ENCODE measurements at regions not wholly inside any gene's neighbourhood (a gene's known extent, or its start where the extent isn't known, plus 50 kb on each side); places are given as distances from the start of the nearest gene placed in this dataset.

- H3K4me1 ChIP-seq: no peaks in the 10 kb centered on the region
- H3K36me3 ChIP-seq: no peaks in the 10 kb centered on the region
- H3K4me3 ChIP-seq: no peak overlapping the region
- intact Hi-C loops (cut with DNase I): no loop called here
- no peak overlapping the region for H3K27ac ChIP-seq
- no peak for TF ChIP-seq CTCF (IDR thresholded peaks at IDR 0.05)
- H3K9me3 ChIP-seq: no peaks in the 10 kb centered on the region
- DNase-seq (ENCODE audit: low spot score in 2 of 2): no peak
- H3K27me3 ChIP-seq: no peaks in the 10 kb centered on the region
These were observed 199.3 kb downstream of the NMUR2 start for GRCh38 chr5:152205804-152206203.

GRCh38 chr5:152202321-152202720, 202.8 kb downstream of the NMUR2 start:
- Histone ChIP-seq H3K4me1 (no peaks in the 10 kb centered on the region), H3K36me3 (no peaks in the 10 kb centered on the region), H3K9me3 (no peaks in the 10 kb centered on the region), H3K4me3 (no peak overlapping the region), H3K27ac (no peak overlapping the region), H3K27me3 (no peaks in the 10 kb centered on the region)
- intact Hi-C loops (cut with DNase I): no loop called here
- no peak for DNase-seq (ENCODE audit: low spot score in 2 of 2)
- TF ChIP-seq CTCF (IDR thresholded peaks at IDR 0.05): no peak

DNA sequence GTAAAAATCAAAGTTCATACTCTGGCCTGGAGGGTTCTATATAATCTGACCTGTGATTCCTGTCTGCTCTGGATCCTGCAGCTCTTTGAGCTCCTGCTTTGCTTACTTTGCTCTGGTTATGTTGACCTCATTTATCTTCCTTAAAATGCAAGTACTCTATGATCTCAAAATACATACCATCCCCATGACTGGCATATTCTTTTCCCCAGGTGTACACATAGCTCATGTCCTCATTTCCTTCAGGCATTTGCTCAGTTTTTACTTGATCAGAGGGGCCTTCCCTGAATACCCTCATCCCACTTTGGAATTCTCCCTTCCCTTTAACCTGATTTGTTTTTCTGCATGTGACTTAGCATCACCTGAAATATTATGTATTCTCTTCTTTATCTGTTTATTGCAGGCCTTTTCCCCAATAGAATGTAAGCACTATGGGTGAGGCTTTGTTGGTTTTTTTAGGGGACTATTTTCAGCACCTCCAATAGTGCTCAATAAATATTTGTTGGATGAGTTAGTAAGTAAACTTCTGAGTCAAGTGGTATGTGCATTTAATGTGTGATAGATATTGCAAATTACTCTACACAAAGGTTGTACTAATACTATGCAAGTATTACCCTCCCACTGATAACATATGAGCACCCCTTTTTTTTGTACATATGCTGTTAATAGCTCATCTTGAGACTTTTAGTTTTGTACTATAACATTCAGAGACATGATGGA, 211.5 kb downstream of the NMUR2 start:
- TF ChIP-seq CTCF (IDR thresholded peaks at IDR 0.05): no peak
- DNase-seq (ENCODE audit: low spot score in 2 of 2): no peak
- Histone ChIP-seq H3K9me3 (no peaks in the 10 kb centered on the region), H3K4me1 (no peaks in the 10 kb centered on the region), H3K27me3 (no peaks in the 10 kb centered on the region), H3K27ac (no peak overlapping the region), H3K4me3 (no peak overlapping the region), H3K36me3 (no peaks in the 10 kb centered on the region)
- intact Hi-C loops (cut with DNase I): no loop called here

- TF ChIP-seq CTCF (IDR thresholded peaks at IDR 0.05): no peak
- Histone ChIP-seq H3K27ac (no peak overlapping the region), H3K36me3 (no peaks in the 10 kb centered on the region), H3K27me3 (no peaks in the 10 kb centered on the region), H3K4me3 (no peak overlapping the region), H3K4me1 (peaks cover 0 to 5% of the 10 kb centered on the region in 2 donors), H3K9me3 (no peaks in the 10 kb centered on the region)
- no peak for DNase-seq (ENCODE audit: low spot score in 2 of 2)
- intact Hi-C loops (cut with DNase I): no loop called here
These were observed 216.8 kb downstream of the NMUR2 start for GRCh38 chr5:152188251-152188650.

DNA sequence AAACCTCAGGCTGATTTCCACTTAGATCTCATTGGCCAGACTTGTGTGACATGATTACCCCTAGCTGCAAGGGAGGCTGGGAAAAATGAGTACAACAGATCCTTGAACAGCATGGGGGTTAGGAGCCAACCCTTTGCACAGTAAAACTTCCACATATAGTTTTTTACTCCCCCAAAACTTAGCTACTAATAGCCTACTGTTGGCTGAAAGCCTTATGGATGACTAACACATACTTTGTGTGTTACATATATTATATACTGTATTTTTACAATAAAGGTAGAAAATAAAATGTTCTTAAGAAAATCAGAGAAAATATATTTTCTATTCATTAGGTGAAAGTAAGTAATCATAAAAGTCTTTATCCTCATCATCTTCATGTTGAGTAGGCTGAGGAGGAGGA, 217.4 kb downstream of the NMUR2 start:
- no peak overlapping the region for H3K27ac ChIP-seq
- no peak for DNase-seq (ENCODE audit: low spot score in 2 of 2)
- peaks cover 0 to 5% of the 10 kb centered on the region in 2 donors for H3K4me1 ChIP-seq
- no peak for TF ChIP-seq CTCF (IDR thresholded peaks at IDR 0.05)
- no peak overlapping the region for H3K4me3 ChIP-seq
- no peaks in the 10 kb centered on the region for H3K9me3 ChIP-seq
- H3K36me3 ChIP-seq: no peaks in the 10 kb centered on the region
- intact Hi-C loops (cut with DNase I): no loop called here
- no peaks in the 10 kb centered on the region for H3K27me3 ChIP-seq
